Brain microvascular endothelial cell (primary cell): ENCODE measurements at regions not wholly inside any gene's neighbourhood (a gene's known extent, or its start where the extent isn't known, plus 50 kb on each side); places are given as distances from the start of the nearest gene placed in this dataset.

Experiments
- DNase-seq: peaks from one replicate; pipeline ENCODE4 v3.0.0-alpha.2; 2020
- H3K27ac ChIP-seq: fragments of 250-450 bp; sonication (Bioruptor Pico); 2 replicates; pipeline ENCODE4 v1.5.1; 2020; ENCODE audit warnings: mild to moderate bottlenecking, moderate library complexity
- H3K27me3 ChIP-seq: fragments of 250-450 bp; sonication (Bioruptor Pico); replicated peaks from 2 replicates; pipeline ENCODE4 v1.5.1; 2020; ENCODE audit warnings: mild to moderate bottlenecking
- H3K36me3 ChIP-seq: fragments of 250-450 bp; sonication (Bioruptor Pico); replicated peaks from 2 replicates; pipeline ENCODE4 v1.5.1; 2020; ENCODE audit warnings: mild to moderate bottlenecking
- H3K4me3 ChIP-seq: 2 replicates; pipeline ENCODE4 v1.5.1; 2011; ENCODE audit warnings: low read depth, mild to moderate bottlenecking, control low read depth, low read length, moderate library complexity
- in situ Hi-C: cut with HindIII; loops from 2 replicates; pipeline ENCODE4 v1.10.0; 2017; ENCODE audit warnings: low sequenced_read_pairs, low pct_ligation_motif_present
- TF ChIP-seq, protein P1 (sequence below): IDR thresholded peaks from 2 replicates; pipeline ENCODE4 v1.5.1; 2011; ENCODE audit warnings: low read depth, mild to moderate bottlenecking, moderate library complexity, low read length, control low read depth, inconsistent platforms; ENCODE audit errors: missing control alignments

DNA sequence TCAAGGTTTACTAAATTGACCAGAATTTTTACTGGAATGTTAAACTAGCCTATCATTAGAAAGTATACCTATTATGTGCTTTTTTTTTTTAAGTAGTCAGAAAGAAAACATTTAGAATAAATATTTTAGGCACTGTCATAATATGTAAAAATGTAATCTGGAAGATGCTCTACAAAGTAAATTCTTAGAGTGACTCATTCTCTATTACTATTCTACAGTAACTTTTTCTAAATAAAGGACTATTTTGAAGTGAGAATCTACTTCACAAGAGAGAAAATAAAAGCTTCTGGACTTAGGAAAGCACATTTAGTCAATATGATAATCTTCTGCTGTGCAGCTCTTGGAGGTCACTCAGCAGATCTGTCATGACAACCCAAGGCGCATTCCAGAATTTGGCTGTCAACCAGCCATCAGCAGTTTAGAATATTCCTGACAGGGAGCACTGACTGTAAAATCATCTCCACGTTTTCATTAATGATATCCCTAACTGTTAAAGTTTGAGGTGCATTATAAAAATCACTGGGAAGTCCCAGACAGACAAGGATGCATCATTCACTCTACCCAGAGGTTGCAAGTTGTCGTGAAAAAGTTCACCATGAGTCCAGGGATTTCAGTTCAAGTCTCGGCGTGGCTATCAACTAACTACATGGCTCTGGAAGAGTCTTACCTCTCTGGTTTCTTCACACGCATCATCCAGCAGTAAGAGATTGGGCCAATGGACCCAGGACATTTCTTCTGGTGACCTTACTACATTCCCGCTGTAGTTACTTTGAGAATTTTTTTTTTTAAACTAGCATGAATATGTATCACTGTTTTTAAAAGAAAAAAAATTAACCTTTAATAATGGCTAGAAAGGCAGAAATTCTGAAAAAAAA is 374.9 kb downstream of the GJA1 start:
- no peak overlapping the region for H3K4me3 ChIP-seq
- H3K27ac ChIP-seq = no peak overlapping the region
- no peaks in the 10 kb centered on the region for H3K36me3 ChIP-seq
- TF ChIP-seq, protein P1, sequence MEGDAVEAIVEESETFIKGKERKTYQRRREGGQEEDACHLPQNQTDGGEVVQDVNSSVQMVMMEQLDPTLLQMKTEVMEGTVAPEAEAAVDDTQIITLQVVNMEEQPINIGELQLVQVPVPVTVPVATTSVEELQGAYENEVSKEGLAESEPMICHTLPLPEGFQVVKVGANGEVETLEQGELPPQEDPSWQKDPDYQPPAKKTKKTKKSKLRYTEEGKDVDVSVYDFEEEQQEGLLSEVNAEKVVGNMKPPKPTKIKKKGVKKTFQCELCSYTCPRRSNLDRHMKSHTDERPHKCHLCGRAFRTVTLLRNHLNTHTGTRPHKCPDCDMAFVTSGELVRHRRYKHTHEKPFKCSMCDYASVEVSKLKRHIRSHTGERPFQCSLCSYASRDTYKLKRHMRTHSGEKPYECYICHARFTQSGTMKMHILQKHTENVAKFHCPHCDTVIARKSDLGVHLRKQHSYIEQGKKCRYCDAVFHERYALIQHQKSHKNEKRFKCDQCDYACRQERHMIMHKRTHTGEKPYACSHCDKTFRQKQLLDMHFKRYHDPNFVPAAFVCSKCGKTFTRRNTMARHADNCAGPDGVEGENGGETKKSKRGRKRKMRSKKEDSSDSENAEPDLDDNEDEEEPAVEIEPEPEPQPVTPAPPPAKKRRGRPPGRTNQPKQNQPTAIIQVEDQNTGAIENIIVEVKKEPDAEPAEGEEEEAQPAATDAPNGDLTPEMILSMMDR = no peak
- H3K27me3 ChIP-seq = no peaks in the 10 kb centered on the region
- in situ Hi-C loops = no loop called here
- no peak for DNase-seq

DNA sequence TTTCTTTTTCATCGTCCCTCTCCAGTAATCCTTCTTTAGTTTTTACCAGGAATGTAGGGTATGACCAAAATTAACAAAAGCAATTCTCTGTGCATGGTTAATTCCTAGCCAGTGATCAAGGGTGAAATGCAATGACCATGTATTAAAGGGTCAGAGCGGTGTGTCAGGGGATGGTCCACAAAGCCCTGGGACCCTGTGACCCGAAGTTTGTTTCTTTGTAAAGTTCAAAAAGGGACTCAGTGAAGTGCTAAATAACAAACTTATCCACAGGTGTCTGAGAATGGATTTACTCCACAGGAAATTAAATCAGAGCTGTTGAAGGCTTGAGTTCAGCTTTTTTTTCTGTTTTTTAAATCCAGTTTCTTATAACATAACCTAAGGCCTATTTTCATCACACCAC is 375.7 kb downstream of the GJA1 start:
- H3K27ac ChIP-seq = no peak overlapping the region
- no peak overlapping the region for H3K4me3 ChIP-seq
- DNase-seq = no peak
- no peaks in the 10 kb centered on the region for H3K36me3 ChIP-seq
- H3K27me3 ChIP-seq = no peaks in the 10 kb centered on the region
- TF ChIP-seq, protein P1 = no peak
- in situ Hi-C loops = no loop called here

GRCh38 chr6:121816361-121816760 is 380.9 kb downstream of the GJA1 start:
- DNase-seq = no peak
- Histone ChIP-seq H3K27me3 (no peaks in the 10 kb centered on the region), H3K27ac (no peak overlapping the region), H3K4me3 (no peak overlapping the region), H3K36me3 (no peaks in the 10 kb centered on the region)
- in situ Hi-C loops = no loop called here
- TF ChIP-seq, protein P1 = no peak

- no peak for DNase-seq
- Histone ChIP-seq H3K4me3 (no peak overlapping the region), H3K27ac (peak overlapping the region; percentile 20), H3K36me3 (no peaks in the 10 kb centered on the region), H3K27me3 (no peaks in the 10 kb centered on the region)
- in situ Hi-C loops = no loop called here
- TF ChIP-seq, protein P1 = no peak
These were observed 381.6 kb downstream of the GJA1 start for GRCh38 chr6:121816906-121817540.

GRCh38 chr6:121823437-121823851 is 388.0 kb downstream of the GJA1 start:
- H3K27ac ChIP-seq = no peak overlapping the region
- no peaks in the 10 kb centered on the region for H3K27me3 ChIP-seq
- H3K36me3 ChIP-seq = no peaks in the 10 kb centered on the region
- no peak overlapping the region for H3K4me3 ChIP-seq
- in situ Hi-C loops = no loop called here
- peak; percentile 67 for DNase-seq
- TF ChIP-seq, protein P1 = no peak
